Breast epithelium (tissue), 3 donors: ENCODE measurements at regions not wholly inside any gene's neighbourhood (a gene's known extent, or its start where the extent isn't known, plus 50 kb on each side); places are given as distances from the start of the nearest gene placed in this dataset.

Experiments
- POLR2A ChIP-seq: fragments of 450-650 bp; IDR thresholded peaks from one replicate; pipeline ENCODE4 v1.6.1; 2016; ENCODE audit warnings: antibody characterized with exemption, mild to moderate bottlenecking, moderate library complexity
- POLR2AphosphoS5 ChIP-seq, 3 donors: sonication (generic); formaldehyde crosslinking; IDR thresholded peaks; one replicate each; pipeline ENCODE4 v1.6.1; 2017; ENCODE audit warnings: antibody characterized with exemption in 3 of 3
- TF ChIP-seq, protein P1 (sequence below), 3 donors: fragments of 450-650 bp; IDR thresholded peaks; one replicate each; pipeline ENCODE4 v1.5.1; 2016 to 2017; ENCODE audit warnings: antibody characterized with exemption in 3 of 3, mild to moderate bottlenecking in 3 of 3, moderate library complexity in 3 of 3

- TF ChIP-seq, protein P1, sequence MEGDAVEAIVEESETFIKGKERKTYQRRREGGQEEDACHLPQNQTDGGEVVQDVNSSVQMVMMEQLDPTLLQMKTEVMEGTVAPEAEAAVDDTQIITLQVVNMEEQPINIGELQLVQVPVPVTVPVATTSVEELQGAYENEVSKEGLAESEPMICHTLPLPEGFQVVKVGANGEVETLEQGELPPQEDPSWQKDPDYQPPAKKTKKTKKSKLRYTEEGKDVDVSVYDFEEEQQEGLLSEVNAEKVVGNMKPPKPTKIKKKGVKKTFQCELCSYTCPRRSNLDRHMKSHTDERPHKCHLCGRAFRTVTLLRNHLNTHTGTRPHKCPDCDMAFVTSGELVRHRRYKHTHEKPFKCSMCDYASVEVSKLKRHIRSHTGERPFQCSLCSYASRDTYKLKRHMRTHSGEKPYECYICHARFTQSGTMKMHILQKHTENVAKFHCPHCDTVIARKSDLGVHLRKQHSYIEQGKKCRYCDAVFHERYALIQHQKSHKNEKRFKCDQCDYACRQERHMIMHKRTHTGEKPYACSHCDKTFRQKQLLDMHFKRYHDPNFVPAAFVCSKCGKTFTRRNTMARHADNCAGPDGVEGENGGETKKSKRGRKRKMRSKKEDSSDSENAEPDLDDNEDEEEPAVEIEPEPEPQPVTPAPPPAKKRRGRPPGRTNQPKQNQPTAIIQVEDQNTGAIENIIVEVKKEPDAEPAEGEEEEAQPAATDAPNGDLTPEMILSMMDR (IDR thresholded peaks at IDR 0.05), result no peak
- no peak for TF ChIP-seq POLR2AphosphoS5 (IDR thresholded peaks at IDR 0.05)
- TF ChIP-seq POLR2A, result no peak
Measured at GRCh38 chr13:68110178-68110768, 880.1 kb upstream of the PCDH9 start.
